Cardiac muscle cell (in vitro differentiated cells and primary cell): ENCODE measurements at regions not wholly inside any gene's neighbourhood (a gene's known extent, or its start where the extent isn't known, plus 50 kb on each side); places are given as distances from the start of the nearest gene placed in this dataset.

Experiments
- DNase-seq, 2 donors: peaks; one replicate each; pipeline versions ENCODE4 v3.0.0 to v3.0.0-alpha.2; 2010 to 2017; ENCODE audit warnings: low read depth in 1 of 2, low spot score in 1 of 2
- H3K27ac ChIP-seq: fragments of 200-600 bp; sonication (generic); 2 replicates; pipeline ENCODE4 v1.5.1; 2016
- H3K27me3 ChIP-seq: fragments of 200-600 bp; sonication (generic); 2 replicates; pipeline ENCODE4 v1.6.0; 2016; ENCODE audit warnings: control low read depth
- H3K36me3 ChIP-seq: fragments of 200-600 bp; sonication (generic); 2 replicates; pipeline ENCODE4 v1.5.1; 2016; ENCODE audit warnings: control low read depth
- H3K4me1 ChIP-seq: fragments of 200-600 bp; sonication (generic); 2 replicates; pipeline ENCODE4 v1.8.1; 2017; ENCODE audit warnings: low read depth, mild to moderate bottlenecking, mixed run types
- H3K4me3 ChIP-seq: fragments of 200-600 bp; sonication (generic); 2 replicates; pipeline ENCODE4 v1.5.1; 2016; ENCODE audit warnings: mild to moderate bottlenecking
- H3K9me3 ChIP-seq: fragments of 200-600 bp; sonication (generic); 2 replicates; pipeline ENCODE4 v1.5.1; 2017; ENCODE audit warnings: low read depth, mild to moderate bottlenecking, control low read depth
- CTCF ChIP-seq: IDR thresholded peaks from 2 replicates; pipeline ENCODE4 v1.5.1; 2012; ENCODE audit warnings: low read depth, mild to moderate bottlenecking, low read length

GRCh38 chr12:33718631-33719030, 279.0 kb upstream of the SYT10 start:
- Histone ChIP-seq H3K4me3 (no peak overlapping the region), H3K4me1 (no peaks in the 10 kb centered on the region), H3K27me3 (no peaks in the 10 kb centered on the region), H3K27ac (no peak overlapping the region), H3K36me3 (no peaks in the 10 kb centered on the region), H3K9me3 (no peaks in the 10 kb centered on the region)
- no peak for TF ChIP-seq CTCF
- no peak for DNase-seq

- no peak for TF ChIP-seq CTCF
These were observed 281.9 kb upstream of the SYT10 start for GRCh38 chr12:33721561-33721960.

GRCh38 chr12:33724867-33725266, 285.2 kb upstream of the SYT10 start:
- H3K4me1 ChIP-seq: no peaks in the 10 kb centered on the region
- H3K4me3 ChIP-seq: no peak overlapping the region
- H3K9me3 ChIP-seq: no peaks in the 10 kb centered on the region
- no peak for TF ChIP-seq CTCF
- H3K27ac ChIP-seq: no peak overlapping the region
- H3K27me3 ChIP-seq: no peaks in the 10 kb centered on the region
- DNase-seq: no peak
- H3K36me3 ChIP-seq: no peaks in the 10 kb centered on the region

More at GRCh38 chr12:33721561-33721960, 281.9 kb upstream of the SYT10 start:
- no peaks in the 10 kb centered on the region for H3K27me3 ChIP-seq
- H3K27ac ChIP-seq: no peak overlapping the region
- no peaks in the 10 kb centered on the region for H3K4me1 ChIP-seq
- DNase-seq: no peak
- H3K36me3 ChIP-seq: no peaks in the 10 kb centered on the region
- no peak overlapping the region for H3K4me3 ChIP-seq
- no peaks in the 10 kb centered on the region for H3K9me3 ChIP-seq

GRCh38 chr12:33734871-33735270, 287.4 kb upstream of the ALG10 start:
- no peak overlapping the region for H3K4me3 ChIP-seq
- H3K27ac ChIP-seq: no peak overlapping the region
- TF ChIP-seq CTCF: no peak
- H3K9me3 ChIP-seq: no peaks in the 10 kb centered on the region
- H3K36me3 ChIP-seq: no peaks in the 10 kb centered on the region
- H3K27me3 ChIP-seq: no peaks in the 10 kb centered on the region
- H3K4me1 ChIP-seq: no peaks in the 10 kb centered on the region
- DNase-seq: no peak

- Histone ChIP-seq H3K4me3 (no peak overlapping the region), H3K9me3 (no peaks in the 10 kb centered on the region), H3K27me3 (no peaks in the 10 kb centered on the region), H3K27ac (no peak overlapping the region), H3K4me1 (no peaks in the 10 kb centered on the region), H3K36me3 (no peaks in the 10 kb centered on the region)
- no peak for DNase-seq
- no peak for TF ChIP-seq CTCF
These were observed 269.4 kb upstream of the ALG10 start for GRCh38 chr12:33752854-33753253.

- Histone ChIP-seq H3K9me3 (no peaks in the 10 kb centered on the region), H3K4me3 (no peak overlapping the region), H3K36me3 (no peaks in the 10 kb centered on the region), H3K27ac (no peak overlapping the region), H3K4me1 (peaks cover 11% of the 10 kb centered on the region), H3K27me3 (no peaks in the 10 kb centered on the region)
- DNase-seq: no peak
- no peak for TF ChIP-seq CTCF
These were observed 264.6 kb upstream of the ALG10 start for GRCh38 chr12:33757701-33758100.
